Immature natural killer cell (primary cell): ENCODE measurements at regions not wholly inside any gene's neighbourhood (a gene's known extent, or its start where the extent isn't known, plus 50 kb on each side); places are given as distances from the start of the nearest gene placed in this dataset.
"Not testable (repeated sequence)": the region's sequence is repeated elsewhere in the genome, so short reads cannot be mapped to it uniquely, and the experiment has no call there.

Source experiments
- DNase-seq, 3 donors: peaks; one replicate each; pipeline ENCODE4 v3.0.0; 2022; ENCODE audit warnings: mixed read lengths in 1 of 3
- H3K27ac Mint-ChIP-seq, 6 donors: one replicate each; pipeline ENCODE4 v1.8.0; 2020; ENCODE audit warnings: mixed read lengths in 6 of 6, mild to moderate bottlenecking in 5 of 6, inconsistent platforms in 4 of 6, moderate library complexity in 3 of 6
- H3K27me3 Mint-ChIP-seq, 3 donors: one replicate each; pipeline ENCODE4 v1.8.0; 2020 to 2021; ENCODE audit warnings: low read depth in 3 of 3, mild to moderate bottlenecking in 3 of 3, mixed read lengths in 3 of 3, moderate library complexity in 3 of 3, inconsistent platforms in 1 of 3
- H3K36me3 Mint-ChIP-seq, 3 donors: one replicate each; pipeline ENCODE4 v1.8.0; 2020; ENCODE audit warnings: mixed read lengths in 3 of 3, inconsistent platforms in 2 of 3, mild to moderate bottlenecking in 2 of 3
- H3K4me1 Mint-ChIP-seq, 2 donors: one replicate each; pipeline ENCODE4 v1.8.0; 2020; ENCODE audit warnings: inconsistent platforms in 2 of 2, mild to moderate bottlenecking in 2 of 2, mixed read lengths in 2 of 2, moderate library complexity in 1 of 2
- H3K4me3 Mint-ChIP-seq, 5 donors: one replicate each; pipeline ENCODE4 v1.8.0; 2020; ENCODE audit warnings: mild to moderate bottlenecking in 5 of 5, mixed read lengths in 5 of 5, inconsistent platforms in 3 of 5, moderate library complexity in 3 of 5
- H3K9me3 Mint-ChIP-seq, 6 donors: one replicate each; pipeline ENCODE4 v1.8.0; 2020; ENCODE audit warnings: mild to moderate bottlenecking in 6 of 6, mixed read lengths in 6 of 6, inconsistent platforms in 4 of 6, moderate library complexity in 3 of 6

GRCh38 chrX:22594766-22595165 lies 322.1 kb downstream of the CBLL2 start:
- DNase-seq: no peak
- peaks cover 0 to 2% (median 0%) of the 10 kb centered on the region in 3 donors for H3K27me3 Mint-ChIP-seq
- no peak overlapping the region for H3K4me3 Mint-ChIP-seq
- H3K9me3 Mint-ChIP-seq: peaks cover 0 to 7% (median 5%) of the 10 kb centered on the region in 6 donors
- no peaks in the 10 kb centered on the region for H3K4me1 Mint-ChIP-seq
- H3K36me3 Mint-ChIP-seq: no peaks in the 10 kb centered on the region
- no peak overlapping the region for H3K27ac Mint-ChIP-seq

- peaks cover 0 to 6% (median 0%) of the 10 kb centered on the region in 3 donors for H3K27me3 Mint-ChIP-seq
- DNase-seq: no peak
- peaks cover 2 to 14% (median 6%) of the 10 kb centered on the region in 6 donors for H3K9me3 Mint-ChIP-seq
- no peak overlapping the region for H3K4me3 Mint-ChIP-seq
- no peaks in the 10 kb centered on the region for H3K36me3 Mint-ChIP-seq
- no peaks in the 10 kb centered on the region for H3K4me1 Mint-ChIP-seq
- H3K27ac Mint-ChIP-seq: no peak overlapping the region
Observed at GRCh38 chrX:22603060-22603459, 330.3 kb downstream of the CBLL2 start.

- H3K27me3 Mint-ChIP-seq, H3K27ac Mint-ChIP-seq, H3K4me1 Mint-ChIP-seq, H3K36me3 Mint-ChIP-seq, H3K4me3 Mint-ChIP-seq, DNase-seq: not testable (repeated sequence)
- peaks cover 4 to 19% (median 8%) of the 10 kb centered on the region in 6 donors for H3K9me3 Mint-ChIP-seq
Observed at GRCh38 chrX:22609452-22609851, 336.7 kb downstream of the CBLL2 start.

- Mint-ChIP-seq H3K27me3 (peaks cover 0 to 2% (median 0%) of the 10 kb centered on the region in 3 donors), H3K27ac (no peak overlapping the region), H3K4me3 (no peak overlapping the region), H3K9me3 (peaks cover 0 to 5% (median 2%) of the 10 kb centered on the region in 6 donors), H3K4me1 (no peaks in the 10 kb centered on the region), H3K36me3 (no peaks in the 10 kb centered on the region)
- DNase-seq: no peak
Observed at GRCh38 chrX:22616867-22617266, 344.2 kb downstream of the CBLL2 start.

GRCh38 chrX:22627576-22627975 lies 354.9 kb downstream of the CBLL2 start:
- Mint-ChIP-seq H3K9me3 (peaks cover 0 to 2% (median 0%) of the 10 kb centered on the region in 6 donors), H3K4me1 (no peaks in the 10 kb centered on the region), H3K4me3 (no peak overlapping the region), H3K27ac (no peak overlapping the region), H3K27me3 (peaks cover 0 to 6% (median 0%) of the 10 kb centered on the region in 3 donors), H3K36me3 (no peaks in the 10 kb centered on the region)
- DNase-seq: no peak

GRCh38 chrX:22628275-22628674 lies 355.6 kb downstream of the CBLL2 start:
- Mint-ChIP-seq H3K9me3 (peaks cover 0 to 2% (median 0%) of the 10 kb centered on the region in 6 donors), H3K4me1 (no peaks in the 10 kb centered on the region), H3K27me3 (peaks cover 0 to 9% (median 0%) of the 10 kb centered on the region in 3 donors), H3K36me3 (no peaks in the 10 kb centered on the region), H3K27ac (no peak overlapping the region), H3K4me3 (no peak overlapping the region)
- no peak for DNase-seq

- H3K27ac Mint-ChIP-seq: no peak overlapping the region
- H3K4me1 Mint-ChIP-seq: no peaks in the 10 kb centered on the region
- peaks cover 0 to 9% (median 0%) of the 10 kb centered on the region in 3 donors for H3K27me3 Mint-ChIP-seq
- DNase-seq: no peak
- no peak overlapping the region for H3K4me3 Mint-ChIP-seq
- H3K9me3 Mint-ChIP-seq: peaks cover 0 to 4% (median 0%) of the 10 kb centered on the region in 6 donors
- H3K36me3 Mint-ChIP-seq: no peaks in the 10 kb centered on the region
Observed at GRCh38 chrX:22629105-22629725, 356.5 kb downstream of the CBLL2 start.

GRCh38 chrX:22634083-22634482 lies 361.4 kb downstream of the CBLL2 start:
- no peak overlapping the region for H3K27ac Mint-ChIP-seq
- no peaks in the 10 kb centered on the region for H3K4me1 Mint-ChIP-seq
- no peaks in the 10 kb centered on the region for H3K36me3 Mint-ChIP-seq
- peaks cover 0 to 7% (median 2%) of the 10 kb centered on the region in 3 donors for H3K27me3 Mint-ChIP-seq
- no peak overlapping the region for H3K4me3 Mint-ChIP-seq
- DNase-seq: no peak
- peaks cover 0 to 6% (median 1%) of the 10 kb centered on the region in 6 donors for H3K9me3 Mint-ChIP-seq

GRCh38 chrX:22634751-22635150 lies 362.0 kb downstream of the CBLL2 start:
- Mint-ChIP-seq H3K4me1 (no peaks in the 10 kb centered on the region), H3K36me3 (no peaks in the 10 kb centered on the region), H3K4me3 (no peak overlapping the region)

GRCh38 chrX:22648281-22648680 lies 351.5 kb upstream of the DDX53 start:
- Mint-ChIP-seq H3K9me3 (no peaks in the 10 kb centered on the region), H3K27me3 (peaks cover 0 to 7% (median 3%) of the 10 kb centered on the region in 3 donors), H3K36me3 (no peaks in the 10 kb centered on the region), H3K4me1 (no peaks in the 10 kb centered on the region), H3K4me3 (no peak overlapping the region), H3K27ac (no peak overlapping the region)
- no peak for DNase-seq

More at GRCh38 chrX:22634751-22635150, 362.0 kb downstream of the CBLL2 start:
- no peak for DNase-seq
- H3K27me3 Mint-ChIP-seq: peaks cover 0 to 7% (median 2%) of the 10 kb centered on the region in 3 donors
- H3K27ac Mint-ChIP-seq: no peak overlapping the region
- peaks cover 0 to 6% (median 1%) of the 10 kb centered on the region in 6 donors for H3K9me3 Mint-ChIP-seq

GRCh38 chrX:22650691-22651090 lies 349.1 kb upstream of the DDX53 start:
- Mint-ChIP-seq H3K9me3 (peaks cover 0 to 6% (median 2%) of the 10 kb centered on the region in 6 donors), H3K27me3 (peaks cover 0 to 7% (median 3%) of the 10 kb centered on the region in 3 donors), H3K36me3 (no peaks in the 10 kb centered on the region), H3K4me1 (no peaks in the 10 kb centered on the region), H3K4me3 (no peak overlapping the region), H3K27ac (no peak overlapping the region)
- no peak for DNase-seq

GRCh38 chrX:22652596-22652995 lies 347.2 kb upstream of the DDX53 start:
- H3K27ac Mint-ChIP-seq: no peak overlapping the region
- H3K4me3 Mint-ChIP-seq: no peak overlapping the region
- H3K9me3 Mint-ChIP-seq: peaks cover 0 to 6% (median 2%) of the 10 kb centered on the region in 6 donors
- no peaks in the 10 kb centered on the region for H3K36me3 Mint-ChIP-seq
- H3K27me3 Mint-ChIP-seq: peaks cover 0 to 8% (median 4%) of the 10 kb centered on the region in 3 donors
- no peak for DNase-seq
- no peaks in the 10 kb centered on the region for H3K4me1 Mint-ChIP-seq

- no peak overlapping the region for H3K4me3 Mint-ChIP-seq
- H3K36me3 Mint-ChIP-seq: no peaks in the 10 kb centered on the region
- H3K27me3 Mint-ChIP-seq: peaks cover 1 to 7% (median 4%) of the 10 kb centered on the region in 3 donors
- H3K9me3 Mint-ChIP-seq: peaks cover 0 to 6% (median 2%) of the 10 kb centered on the region in 6 donors
- no peaks in the 10 kb centered on the region for H3K4me1 Mint-ChIP-seq
- no peak overlapping the region for H3K27ac Mint-ChIP-seq
- no peak for DNase-seq
Observed at GRCh38 chrX:22660756-22661155, 339.0 kb upstream of the DDX53 start.

GRCh38 chrX:22662776-22663175 lies 337.0 kb upstream of the DDX53 start:
- Mint-ChIP-seq H3K36me3 (no peaks in the 10 kb centered on the region), H3K27ac (no peak overlapping the region), H3K9me3 (peaks cover 0 to 6% (median 3%) of the 10 kb centered on the region in 6 donors), H3K27me3 (peaks cover 2 to 4% (median 3%) of the 10 kb centered on the region in 3 donors), H3K4me1 (no peaks in the 10 kb centered on the region), H3K4me3 (no peak overlapping the region)
- no peak for DNase-seq

- Mint-ChIP-seq H3K4me3 (no peak overlapping the region), H3K9me3 (peaks cover 0 to 6% (median 3%) of the 10 kb centered on the region in 6 donors), H3K36me3 (no peaks in the 10 kb centered on the region), H3K27me3 (peaks cover 2 to 7% (median 3%) of the 10 kb centered on the region in 3 donors), H3K27ac (no peak overlapping the region), H3K4me1 (no peaks in the 10 kb centered on the region)
- DNase-seq: no peak
Observed at GRCh38 chrX:22664826-22665225, 334.9 kb upstream of the DDX53 start.
